NCI-H2107 treated with DMSO at 0.1 percent for 48 hours (cell line): ENCODE measurements at regions not wholly inside any gene's neighbourhood (a gene's known extent, or its start where the extent isn't known, plus 50 kb on each side); places are given as distances from the start of the nearest gene placed in this dataset.

Source experiments
- DNase-seq: peaks from one replicate; lab custom pipeline; 2025; ENCODE audit not compliant: unreplicated experiment; lab: John Stamatoyannopoulos, UW

- no peak for DNase-seq
Observed at GRCh38 chr12:104858611-104859543, 99.2 kb downstream of the SLC41A2 start.

- DNase-seq: no peak
Observed at GRCh38 chr12:104856531-104856930, 101.6 kb downstream of the SLC41A2 start.

GRCh38 chr12:104855599-104855998 lies 102.5 kb downstream of the SLC41A2 start:
- no peak for DNase-seq

- no peak for DNase-seq
Observed at GRCh38 chr12:104852896-104853295, 105.2 kb downstream of the SLC41A2 start.

- no peak for DNase-seq
Observed at GRCh38 chr12:104852102-104852501, 106.0 kb downstream of the SLC41A2 start.

- no peak for DNase-seq
Observed at GRCh38 chr12:104850781-104851180, 107.3 kb downstream of the SLC41A2 start.

GRCh38 chr12:104846056-104846767 lies 111.9 kb downstream of the SLC41A2 start:
- no peak for DNase-seq

GRCh38 chr12:104844123-104844522 lies 114.0 kb downstream of the SLC41A2 start:
- no peak for DNase-seq

- DNase-seq: no peak
Observed at GRCh38 chr12:104840262-104840661, 117.8 kb downstream of the SLC41A2 start.

- no peak for DNase-seq
Observed at GRCh38 chr12:104835317-104835716, 122.8 kb downstream of the SLC41A2 start.

GRCh38 chr12:104834607-104835006 lies 123.5 kb downstream of the SLC41A2 start:
- DNase-seq: no peak

GRCh38 chr12:104833756-104834155 lies 124.3 kb downstream of the SLC41A2 start:
- DNase-seq: no peak

GRCh38 chr12:104828015-104828414 lies 130.1 kb downstream of the SLC41A2 start:
- DNase-seq: no peak

- DNase-seq: no peak
Observed at GRCh38 chr12:104827587-104827986, 130.5 kb downstream of the SLC41A2 start.

GRCh38 chr12:104825408-104825807 lies 132.7 kb downstream of the SLC41A2 start:
- no peak for DNase-seq

- no peak for DNase-seq
Observed at GRCh38 chr12:104823985-104824461, 134.1 kb downstream of the SLC41A2 start.

GRCh38 chr12:104822941-104823340 lies 135.1 kb downstream of the SLC41A2 start:
- no peak for DNase-seq

- no peak for DNase-seq
Observed at GRCh38 chr12:104816845-104817503, 141.1 kb downstream of the SLC41A2 start.

- DNase-seq: no peak
Observed at GRCh38 chr12:104815935-104816334, 142.2 kb downstream of the SLC41A2 start.

- DNase-seq: no peak
Observed at GRCh38 chr12:104814944-104815343, 143.1 kb downstream of the SLC41A2 start.
